Effector memory CD8-positive, alpha-beta T cell (primary cell): ENCODE measurements at regions not wholly inside any gene's neighbourhood (a gene's known extent, or its start where the extent isn't known, plus 50 kb on each side); places are given as distances from the start of the nearest gene placed in this dataset.
"Not testable (repeated sequence)": the region's sequence is repeated elsewhere in the genome, so short reads cannot be mapped to it uniquely, and the experiment has no call there.

ENCODE experiments used
- ATAC-seq: fragments of 150-1000 bp; cut with Tn5 transposase; replicated peaks from 2 replicates; pipeline ENCODE4 v1.10.0; 2021; ENCODE audit warnings: mild to moderate bottlenecking, moderate library complexity
- DNase-seq, 3 experiments: peaks; one replicate each; pipeline ENCODE4 v3.0.0; 2021
- H3K27ac Mint-ChIP-seq, 2 donors: one replicate each; pipeline ENCODE4 v1.8.0; 2022; ENCODE audit warnings: mild to moderate bottlenecking in 2 of 2, mixed read lengths in 2 of 2, moderate library complexity in 2 of 2
- H3K27me3 Mint-ChIP-seq, 2 donors: one replicate each; pipeline ENCODE4 v1.8.0; 2022; ENCODE audit warnings: mixed read lengths in 2 of 2
- H3K36me3 Mint-ChIP-seq: one replicate; pipeline ENCODE4 v1.8.0; 2022; ENCODE audit warnings: mild to moderate bottlenecking, moderate library complexity, mixed read lengths; ENCODE audit not compliant: insufficient read depth
- H3K4me1 Mint-ChIP-seq, 2 donors: one replicate each; pipeline ENCODE4 v1.8.0; 2022; ENCODE audit warnings: low read depth in 2 of 2, mixed read lengths in 2 of 2
- H3K4me3 Mint-ChIP-seq, 2 donors: one replicate each; pipeline ENCODE4 v1.8.0; 2022; ENCODE audit warnings: mild to moderate bottlenecking in 2 of 2, mixed read lengths in 2 of 2, moderate library complexity in 2 of 2
- H3K9me3 Mint-ChIP-seq, 2 donors: one replicate each; pipeline ENCODE4 v1.8.0; 2022; ENCODE audit warnings: mixed read lengths in 2 of 2

GRCh38 chr19:30278882-30279254, 93.3 kb upstream of the ZNF536 start:
- Mint-ChIP-seq H3K4me3 (no peak overlapping the region), H3K36me3 (no peaks in the 10 kb centered on the region), H3K9me3 (no peaks in the 10 kb centered on the region), H3K4me1 (no peaks in the 10 kb centered on the region), H3K27ac (no peak overlapping the region), H3K27me3 (peaks cover 7 to 20% of the 10 kb centered on the region in 2 donors)
- DNase-seq (no peak), ATAC-seq (no peak)

GRCh38 chr19:30280018-30280417, 92.2 kb upstream of the ZNF536 start:
- Mint-ChIP-seq H3K27me3 (peaks cover 7 to 20% of the 10 kb centered on the region in 2 donors), H3K9me3 (no peaks in the 10 kb centered on the region), H3K27ac (no peak overlapping the region), H3K4me1 (no peaks in the 10 kb centered on the region), H3K36me3 (no peaks in the 10 kb centered on the region), H3K4me3 (no peak overlapping the region)
- DNase-seq (no peak), ATAC-seq (no peak)

DNA sequence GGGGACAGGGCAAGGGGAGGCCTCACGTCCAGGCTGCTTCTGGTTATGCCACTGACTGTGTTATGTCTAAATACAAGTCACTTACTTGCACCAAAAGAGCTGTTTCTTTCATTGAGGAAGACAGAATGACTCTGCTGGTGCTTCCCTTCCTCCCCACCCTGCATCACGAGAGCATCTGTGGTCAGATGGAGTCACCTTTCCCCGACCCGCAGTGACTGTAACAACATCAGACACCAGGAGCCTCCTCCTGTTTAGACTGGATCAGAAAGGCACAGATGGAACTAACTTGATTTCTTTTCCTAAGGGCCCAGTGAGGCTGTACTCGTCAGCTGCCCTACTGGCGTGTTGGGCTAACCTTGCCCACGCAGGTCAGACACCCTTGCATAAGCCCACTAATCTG, 90.3 kb upstream of the ZNF536 start:
- DNase-seq (no peak), ATAC-seq (no peak)
- no peak overlapping the region for H3K27ac Mint-ChIP-seq
- H3K9me3 Mint-ChIP-seq = peaks cover 0 to under 1% of the 10 kb centered on the region in 2 donors
- H3K27me3 Mint-ChIP-seq = peaks cover 7 to 20% of the 10 kb centered on the region in 2 donors
- H3K4me1 Mint-ChIP-seq = no peaks in the 10 kb centered on the region
- H3K36me3 Mint-ChIP-seq = no peaks in the 10 kb centered on the region
- no peak overlapping the region for H3K4me3 Mint-ChIP-seq

- no peaks in the 10 kb centered on the region for H3K4me1 Mint-ChIP-seq
- no peak for DNase-seq
- H3K4me3 Mint-ChIP-seq = no peak overlapping the region
- H3K27me3 Mint-ChIP-seq = peaks cover 7 to 20% of the 10 kb centered on the region in 2 donors
- H3K9me3 Mint-ChIP-seq = peaks cover 0 to 8% of the 10 kb centered on the region in 2 donors
- H3K36me3 Mint-ChIP-seq = no peaks in the 10 kb centered on the region
- no peak for ATAC-seq
- no peak overlapping the region for H3K27ac Mint-ChIP-seq
These were observed 88.6 kb upstream of the ZNF536 start for GRCh38 chr19:30283556-30283955.

- Mint-ChIP-seq H3K27me3 (peaks cover 7 to 20% of the 10 kb centered on the region in 2 donors), H3K9me3 (peaks cover 0 to 8% of the 10 kb centered on the region in 2 donors), H3K36me3 (no peaks in the 10 kb centered on the region), H3K4me1 (no peaks in the 10 kb centered on the region), H3K27ac (no peak overlapping the region), H3K4me3 (no peak overlapping the region)
- no peak for ATAC-seq
- no peak for DNase-seq
These were observed 88.0 kb upstream of the ZNF536 start for GRCh38 chr19:30284209-30284608.

GRCh38 chr19:30284885-30285284, 87.3 kb upstream of the ZNF536 start:
- DNase-seq (no peak), ATAC-seq (no peak)
- Mint-ChIP-seq H3K9me3 (peaks cover 0 to 8% of the 10 kb centered on the region in 2 donors), H3K27me3 (peaks cover 7 to 16% of the 10 kb centered on the region in 2 donors), H3K36me3 (no peaks in the 10 kb centered on the region), H3K4me3 (no peak overlapping the region), H3K4me1 (no peaks in the 10 kb centered on the region), H3K27ac (no peak overlapping the region)

GRCh38 chr19:30286378-30286777, 85.8 kb upstream of the ZNF536 start:
- Mint-ChIP-seq H3K27ac (no peak overlapping the region), H3K36me3 (no peaks in the 10 kb centered on the region), H3K9me3 (peaks cover 0 to 8% of the 10 kb centered on the region in 2 donors), H3K27me3 (peaks cover 0 to 1% of the 10 kb centered on the region in 2 donors), H3K4me1 (no peaks in the 10 kb centered on the region), H3K4me3 (no peak overlapping the region)
- ATAC-seq = no peak
- no peak for DNase-seq

- Mint-ChIP-seq H3K9me3 (peaks cover 0 to 8% of the 10 kb centered on the region in 2 donors), H3K4me3 (no peak overlapping the region), H3K36me3 (no peaks in the 10 kb centered on the region), H3K4me1 (no peaks in the 10 kb centered on the region), H3K27ac (no peak overlapping the region), H3K27me3 (no peaks in the 10 kb centered on the region)
- no peak for ATAC-seq
- no peak for DNase-seq
These were observed 84.9 kb upstream of the ZNF536 start for GRCh38 chr19:30287259-30287658.

- DNase-seq (no peak), ATAC-seq (no peak)
- Mint-ChIP-seq H3K36me3 (no peaks in the 10 kb centered on the region), H3K9me3 (peaks cover 0 to 8% of the 10 kb centered on the region in 2 donors), H3K4me1 (no peaks in the 10 kb centered on the region), H3K27ac (no peak overlapping the region), H3K27me3 (peaks cover 0 to 4% of the 10 kb centered on the region in 2 donors), H3K4me3 (no peak overlapping the region)
These were observed 84.2 kb upstream of the ZNF536 start for GRCh38 chr19:30287973-30288372.

- no peak overlapping the region for H3K27ac Mint-ChIP-seq
- DNase-seq = no peak
- H3K9me3 Mint-ChIP-seq = peaks cover 0 to 8% of the 10 kb centered on the region in 2 donors
- no peaks in the 10 kb centered on the region for H3K4me1 Mint-ChIP-seq
- H3K4me3 Mint-ChIP-seq = no peak overlapping the region
- no peaks in the 10 kb centered on the region for H3K36me3 Mint-ChIP-seq
- ATAC-seq = no peak
- peaks cover 1 to 13% of the 10 kb centered on the region in 2 donors for H3K27me3 Mint-ChIP-seq
These were observed 83.3 kb upstream of the ZNF536 start for GRCh38 chr19:30288911-30289310.

DNA sequence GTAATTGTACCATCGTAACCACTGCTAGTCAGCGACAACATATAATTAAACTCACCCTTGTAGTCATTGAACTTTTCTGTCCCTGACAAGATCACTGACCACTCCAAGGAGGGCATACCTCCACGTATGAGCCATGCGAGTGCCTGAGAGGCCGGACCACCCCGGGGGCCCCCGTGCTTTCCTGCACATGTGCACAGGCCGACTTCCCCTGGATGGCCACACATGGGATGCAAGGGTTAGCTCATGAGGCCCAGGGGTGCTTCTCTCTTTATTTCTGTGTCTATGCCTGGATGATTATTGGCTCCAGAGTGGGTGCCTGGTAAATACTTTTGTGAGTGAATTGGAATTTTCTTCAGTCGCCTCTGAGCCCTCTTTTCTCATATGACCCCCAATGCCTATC, 82.8 kb upstream of the ZNF536 start:
- Mint-ChIP-seq H3K4me3 (no peak overlapping the region), H3K27me3 (peaks cover 6 to 18% of the 10 kb centered on the region in 2 donors), H3K36me3 (no peaks in the 10 kb centered on the region), H3K9me3 (peaks cover 0 to 8% of the 10 kb centered on the region in 2 donors), H3K4me1 (no peaks in the 10 kb centered on the region), H3K27ac (no peak overlapping the region)
- no peak for DNase-seq
- ATAC-seq = no peak

GRCh38 chr19:30290805-30291204, 81.4 kb upstream of the ZNF536 start:
- DNase-seq, H3K27ac Mint-ChIP-seq, H3K9me3 Mint-ChIP-seq, H3K36me3 Mint-ChIP-seq, H3K4me3 Mint-ChIP-seq, H3K4me1 Mint-ChIP-seq, ATAC-seq: not testable (repeated sequence)
- peaks cover 14 to 32% of the 10 kb centered on the region in 2 donors for H3K27me3 Mint-ChIP-seq

- Mint-ChIP-seq H3K4me1 (no peaks in the 10 kb centered on the region), H3K27me3 (peaks cover 14 to 37% of the 10 kb centered on the region in 2 donors)
These were observed 79.0 kb upstream of the ZNF536 start for GRCh38 chr19:30293051-30293785.

GRCh38 chr19:30297969-30298368, 74.2 kb upstream of the ZNF536 start:
- H3K4me3 Mint-ChIP-seq = no peak overlapping the region
- DNase-seq = no peak
- no peak for ATAC-seq
- H3K27me3 Mint-ChIP-seq = peaks cover 14 to 49% of the 10 kb centered on the region in 2 donors
- no peak overlapping the region for H3K27ac Mint-ChIP-seq
- no peaks in the 10 kb centered on the region for H3K36me3 Mint-ChIP-seq
- H3K9me3 Mint-ChIP-seq = no peaks in the 10 kb centered on the region
- H3K4me1 Mint-ChIP-seq = no peaks in the 10 kb centered on the region

More at GRCh38 chr19:30293051-30293785, 79.0 kb upstream of the ZNF536 start:
- Mint-ChIP-seq H3K9me3 (no peaks in the 10 kb centered on the region), H3K4me3 (no peak overlapping the region), H3K27ac (no peak overlapping the region), H3K36me3 (no peaks in the 10 kb centered on the region)
- ATAC-seq (no peak), DNase-seq (no peak)
